Activated CD4-positive, alpha-beta T cell treated with anti-CD3 and anti-CD28 coated beads for 1 hour (primary cell): ENCODE measurements at regions not wholly inside any gene's neighbourhood (a gene's known extent, or its start where the extent isn't known, plus 50 kb on each side); places are given as distances from the start of the nearest gene placed in this dataset.

Experiments
- DNase-seq: peaks from one replicate; pipeline ENCODE4 v3.0.0-alpha.2; 2020

DNA sequence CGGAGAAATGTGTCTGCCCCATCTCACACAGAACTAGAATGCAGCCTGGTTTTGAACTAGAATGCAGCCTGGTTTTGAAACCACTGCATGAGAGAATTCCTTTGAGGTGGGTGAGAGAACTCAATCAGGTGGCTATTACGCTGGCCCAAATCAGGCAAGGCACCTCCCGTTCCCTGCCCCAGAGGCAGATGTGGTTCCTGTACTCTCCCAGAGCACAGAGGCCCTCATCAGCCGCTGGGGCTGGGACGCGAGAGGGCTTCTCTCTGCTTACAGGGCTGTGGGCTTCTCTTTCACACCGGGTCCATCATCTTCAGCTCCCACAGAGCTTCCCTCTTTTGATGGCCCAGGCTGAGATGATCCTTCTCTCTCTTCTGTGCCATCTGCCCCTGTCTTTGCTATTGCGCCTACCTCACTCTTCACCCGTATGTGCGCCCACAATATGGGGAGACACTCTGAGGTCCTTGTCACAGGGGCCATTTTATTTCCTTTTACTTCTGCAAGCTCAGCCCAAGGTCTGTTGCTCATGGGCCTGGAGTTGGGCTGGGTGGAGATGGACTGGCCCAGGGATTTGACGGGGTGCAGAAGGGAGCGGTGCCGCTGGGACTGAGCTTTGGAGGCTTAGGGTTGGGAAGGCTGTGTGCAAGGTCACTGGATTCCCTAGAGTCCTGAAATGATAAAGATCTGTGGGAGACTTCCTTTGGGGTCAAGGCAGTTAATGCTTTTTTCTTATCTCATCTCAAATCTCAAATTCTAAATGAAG lies 84.4 kb upstream of the HS6ST1 start:
- no peak for DNase-seq

DNA sequence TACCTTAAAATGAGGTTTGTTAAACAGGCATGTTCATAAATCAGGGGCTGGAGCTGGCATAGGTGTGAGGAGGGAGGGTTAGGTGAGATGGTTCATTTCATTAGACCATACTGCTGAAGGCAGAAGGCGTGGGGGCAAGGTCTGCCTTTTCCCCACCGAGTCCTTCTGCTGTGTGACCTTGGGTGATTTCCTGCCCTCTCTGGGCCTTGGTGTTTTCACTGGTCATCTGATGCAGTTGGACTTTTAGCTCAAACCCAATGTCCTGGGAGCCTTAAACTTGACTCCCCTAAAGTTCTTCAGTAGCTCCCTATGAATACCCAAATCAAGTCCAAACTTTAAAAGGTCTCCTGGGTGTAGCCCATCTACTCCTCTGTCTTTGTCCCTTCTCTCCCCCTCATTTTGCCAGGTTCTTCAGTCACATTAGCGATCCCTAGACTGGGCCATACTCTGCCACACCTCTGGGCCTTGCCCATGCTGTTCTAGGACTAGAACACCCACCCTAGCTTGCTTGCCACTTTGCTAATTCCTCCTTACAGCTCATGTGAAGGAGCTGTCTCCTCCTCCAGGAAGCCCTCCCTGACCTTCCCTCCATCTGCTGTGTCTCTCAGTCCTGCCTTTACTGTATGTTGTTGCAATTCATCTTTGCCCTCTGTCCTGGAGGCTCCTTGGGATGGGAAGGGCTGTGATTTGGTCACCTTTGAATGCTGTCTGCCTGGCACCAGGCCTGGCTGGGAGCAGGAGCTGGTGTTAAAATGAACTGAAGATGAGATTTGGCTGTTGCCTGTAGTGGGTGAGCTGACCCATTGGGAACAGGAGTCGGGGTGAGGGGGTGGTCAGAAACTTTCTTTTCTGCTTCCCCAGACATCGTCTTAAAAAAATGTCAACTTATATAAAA lies 85.4 kb upstream of the HS6ST1 start:
- no peak for DNase-seq

DNA sequence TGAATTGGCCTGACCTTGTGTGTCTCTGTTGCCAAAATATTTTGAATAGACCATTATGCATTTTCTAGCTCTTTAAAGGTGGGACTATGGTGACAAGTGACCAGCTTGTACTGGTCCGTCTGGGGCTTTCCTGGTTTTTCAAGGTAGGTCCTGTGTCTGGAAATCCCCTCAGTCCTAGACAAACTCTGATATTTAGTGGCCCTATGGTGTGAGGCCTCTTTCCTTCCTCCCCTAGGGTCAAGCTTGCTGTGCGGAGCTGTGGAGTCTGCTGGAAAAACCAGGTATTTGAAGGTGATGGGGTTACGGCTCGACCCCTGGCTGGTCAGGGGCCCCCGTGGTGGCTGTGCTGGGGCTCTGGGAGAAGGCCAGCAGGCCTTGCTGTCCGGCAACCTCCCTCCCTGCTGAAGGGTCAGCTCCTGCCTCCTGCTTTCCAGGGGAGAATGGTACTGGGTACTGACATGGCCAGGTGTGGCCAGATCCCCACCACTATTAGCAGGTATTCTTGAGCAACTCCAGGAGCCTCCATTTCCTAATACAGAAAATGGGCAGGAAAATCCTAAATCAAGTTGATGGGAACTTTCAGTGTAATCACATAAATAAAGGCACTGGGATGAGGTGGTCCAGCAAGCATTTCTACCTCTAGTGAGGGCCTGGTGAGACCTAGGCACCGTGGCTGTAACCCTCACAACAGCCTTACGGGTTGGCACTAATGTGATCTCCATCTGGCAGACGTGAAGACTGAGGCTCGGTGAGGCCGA lies 86.2 kb upstream of the HS6ST1 start:
- no peak for DNase-seq

DNA sequence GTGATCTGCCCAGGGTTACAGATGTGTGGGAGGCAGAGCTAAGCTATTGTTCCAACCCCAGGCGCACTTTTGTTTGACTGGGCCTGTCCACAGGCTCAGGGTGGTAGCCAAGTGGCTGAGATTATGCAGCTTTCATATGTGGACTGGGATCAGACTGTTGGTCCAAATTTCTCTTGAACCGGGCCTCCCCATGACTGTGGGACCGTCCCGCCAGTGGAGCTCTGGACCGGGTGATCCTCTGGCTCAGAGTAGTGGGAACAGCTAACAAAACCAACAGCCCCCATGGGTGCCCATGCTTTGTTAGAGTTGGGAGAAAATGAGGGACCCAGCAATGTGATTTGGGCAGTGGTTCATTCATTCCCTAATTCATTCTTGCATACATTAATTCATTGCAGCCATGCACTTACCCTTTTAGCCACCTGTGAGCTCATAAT lies 86.8 kb upstream of the HS6ST1 start:
- DNase-seq, result no peak

DNA sequence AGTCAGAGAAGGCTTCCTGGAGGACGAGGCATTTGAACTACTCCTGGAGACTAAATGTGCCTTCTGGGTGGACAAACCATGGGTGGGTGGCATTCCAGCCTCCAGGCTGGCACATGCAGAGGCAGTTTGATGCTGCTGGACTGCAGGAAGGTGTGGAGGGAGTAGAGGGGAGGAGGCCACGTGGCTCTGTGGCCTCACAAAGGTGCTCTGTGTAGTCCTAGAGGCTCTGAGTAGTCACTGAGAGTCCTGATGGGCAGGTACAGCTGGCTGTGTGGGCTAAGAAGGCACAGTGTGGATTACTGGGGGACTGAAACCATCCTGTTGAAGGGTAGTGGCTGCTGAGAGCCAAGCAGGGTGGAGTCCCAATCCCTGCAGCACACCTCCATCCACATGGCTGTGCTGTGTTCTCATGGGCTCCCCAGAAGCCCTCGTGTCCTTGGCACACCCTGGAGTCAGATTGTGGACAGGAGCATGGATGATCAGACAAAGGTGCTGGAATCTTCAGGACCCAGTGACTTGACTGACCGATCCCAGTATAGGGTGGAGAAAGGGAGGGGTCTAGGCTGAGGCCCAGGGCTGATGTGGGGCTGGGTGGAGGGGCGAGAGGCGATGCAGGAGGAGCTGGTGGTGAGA lies 87.4 kb upstream of the HS6ST1 start:
- peak; percentile 4 for DNase-seq

DNA sequence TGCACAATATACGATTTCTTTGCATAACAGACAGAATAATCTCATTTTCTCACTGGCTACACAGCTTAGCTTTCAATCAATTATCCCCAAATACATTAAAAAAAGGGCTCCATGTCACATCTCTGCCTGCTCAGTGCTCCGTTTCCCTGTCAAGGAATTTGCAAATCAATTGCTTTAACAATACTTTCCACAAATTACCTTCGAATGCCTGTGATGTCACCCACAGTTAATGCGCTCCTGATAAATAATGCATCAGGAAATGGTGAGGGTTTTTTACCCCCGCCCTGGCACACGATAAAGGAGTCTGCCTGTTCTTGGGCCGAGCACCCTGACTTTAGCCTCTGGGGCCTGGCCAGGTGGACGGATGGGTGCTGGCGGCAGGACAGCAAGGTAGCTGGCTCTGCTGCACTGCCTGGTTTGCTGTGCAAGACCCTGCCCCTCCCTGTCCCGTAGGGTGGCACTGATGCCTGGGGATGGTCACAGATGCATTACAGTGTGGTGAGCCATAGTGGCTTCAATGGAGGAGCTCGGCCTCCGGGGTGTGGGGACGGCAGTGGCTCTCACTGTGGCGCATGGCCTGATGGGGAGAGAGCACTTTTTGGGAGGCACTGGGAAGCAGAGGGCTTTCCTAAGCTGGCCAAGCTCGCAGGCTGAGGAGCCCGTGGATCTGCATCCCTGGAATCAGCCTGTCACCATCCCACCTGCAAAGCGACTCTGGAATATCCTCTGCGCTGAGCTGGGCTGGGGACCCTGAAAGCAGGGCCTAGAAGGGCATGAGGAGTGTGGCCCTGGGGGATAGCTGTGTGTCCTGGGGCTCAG lies 88.3 kb upstream of the HS6ST1 start:
- peak; percentile 4 for DNase-seq

DNA sequence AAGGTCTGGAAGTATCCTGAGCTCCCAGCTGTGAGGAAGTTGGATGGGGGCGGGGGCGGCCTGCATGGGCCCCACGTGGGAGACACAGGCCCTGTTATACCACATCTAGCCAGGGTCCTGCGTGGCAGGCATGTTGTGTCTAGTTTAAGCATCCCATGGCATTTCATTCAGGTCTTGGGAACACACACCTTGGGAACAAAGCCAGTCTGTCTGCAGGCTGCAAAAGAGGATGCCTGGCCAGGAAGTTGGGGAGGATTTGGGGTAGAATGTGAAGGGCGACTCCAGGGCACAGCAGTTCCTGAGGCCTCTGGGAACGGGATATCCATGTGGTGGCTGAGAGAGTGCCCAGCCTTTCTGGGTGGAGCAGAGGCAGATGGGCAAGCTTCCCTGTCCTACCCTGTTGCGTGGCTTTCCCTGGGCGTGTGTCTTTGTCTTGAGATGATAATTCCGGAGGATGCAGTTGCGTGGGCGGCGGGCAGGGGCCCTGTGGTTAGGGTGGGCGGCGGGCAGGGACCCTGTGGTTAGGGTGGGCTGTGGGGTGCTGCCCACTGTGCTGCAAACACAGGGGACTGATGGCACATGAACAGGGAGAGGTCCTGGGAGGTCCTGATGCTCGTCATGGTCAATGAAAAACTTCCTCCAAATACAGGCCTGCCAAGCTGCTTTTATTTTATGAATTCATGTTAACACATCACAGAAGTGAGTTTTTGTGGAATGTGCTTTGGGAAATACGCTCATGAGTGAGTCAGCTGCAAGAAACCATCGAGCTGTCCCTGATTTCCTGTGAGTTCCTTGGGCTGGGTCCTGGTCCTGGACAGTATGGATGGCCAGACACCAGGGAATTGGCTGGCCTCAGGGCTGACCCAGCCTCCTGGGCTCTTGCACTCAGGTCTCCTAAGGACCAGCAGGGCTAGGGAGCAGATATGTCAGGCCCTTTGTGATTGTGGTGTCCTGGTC lies 90.0 kb upstream of the HS6ST1 start:
- DNase-seq, result peak; percentile 3

DNA sequence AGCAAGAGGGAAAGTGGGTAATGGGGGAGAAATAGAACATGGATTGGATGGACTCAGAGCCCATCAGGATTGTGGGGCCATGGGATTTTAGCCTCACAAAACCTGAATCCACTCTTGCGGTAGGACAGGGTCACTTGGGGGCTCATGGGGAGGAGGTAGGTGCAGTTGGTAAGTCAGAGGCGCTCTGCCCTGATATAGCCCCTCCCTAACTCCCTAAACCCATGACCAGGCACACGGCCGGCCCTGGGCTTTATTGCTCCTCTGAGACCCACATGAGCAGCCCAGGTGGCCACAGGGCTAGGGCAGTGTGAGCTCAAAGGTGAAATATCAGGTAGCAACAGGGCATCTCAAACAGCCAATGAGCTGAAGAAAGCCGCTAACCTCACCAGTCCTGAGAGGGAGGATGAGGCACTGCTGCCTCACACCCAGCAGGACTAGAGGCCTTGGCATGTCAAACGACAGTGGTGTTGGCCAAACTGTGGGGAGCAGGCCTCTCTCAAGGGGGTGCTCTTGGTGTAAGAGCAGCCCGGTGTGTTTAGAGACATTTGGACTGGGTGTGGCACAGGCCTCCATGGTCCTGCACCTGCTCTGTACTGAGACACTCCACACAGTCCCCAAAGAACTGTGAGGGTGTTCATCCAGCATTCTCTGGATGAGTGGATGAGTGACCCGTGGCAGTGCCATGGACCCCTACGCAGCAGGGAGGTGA lies 90.8 kb upstream of the HS6ST1 start:
- peak; percentile 1 for DNase-seq

DNA sequence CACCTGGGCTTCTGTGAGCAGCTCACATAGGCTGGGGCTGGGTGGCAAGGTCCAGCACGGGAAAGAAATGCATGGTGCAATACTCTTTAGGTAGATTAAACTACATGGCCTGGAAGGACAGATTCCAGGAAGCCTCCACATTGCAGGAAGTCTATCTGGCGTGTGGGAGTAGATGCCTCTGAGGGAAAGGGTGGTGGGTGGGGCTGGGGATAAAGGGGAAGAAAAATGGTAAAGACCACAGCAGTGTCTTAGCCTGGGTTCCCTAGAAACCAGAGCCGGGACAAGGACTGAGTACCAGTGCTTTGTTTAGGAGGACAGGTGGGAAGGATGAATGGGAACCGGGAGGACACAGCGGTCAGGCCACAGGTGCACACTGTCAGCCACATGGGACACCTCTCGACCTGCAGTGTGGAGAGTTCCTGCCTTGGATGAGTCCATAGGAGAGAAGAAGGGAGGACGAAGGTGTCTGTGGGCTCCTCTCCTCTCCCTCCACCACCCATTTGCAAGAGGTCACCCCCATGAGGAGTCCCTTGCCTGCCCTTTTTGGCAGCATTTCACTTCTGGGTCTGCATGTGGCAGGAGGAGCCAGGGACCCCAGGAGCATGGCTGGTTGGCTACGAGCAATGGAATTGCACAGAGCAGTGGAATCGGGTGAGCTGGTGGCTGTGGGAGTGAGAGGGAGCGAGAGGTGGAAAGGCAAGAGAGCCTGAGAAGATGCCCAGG lies 91.5 kb upstream of the HS6ST1 start:
- DNase-seq, result no peak

DNA sequence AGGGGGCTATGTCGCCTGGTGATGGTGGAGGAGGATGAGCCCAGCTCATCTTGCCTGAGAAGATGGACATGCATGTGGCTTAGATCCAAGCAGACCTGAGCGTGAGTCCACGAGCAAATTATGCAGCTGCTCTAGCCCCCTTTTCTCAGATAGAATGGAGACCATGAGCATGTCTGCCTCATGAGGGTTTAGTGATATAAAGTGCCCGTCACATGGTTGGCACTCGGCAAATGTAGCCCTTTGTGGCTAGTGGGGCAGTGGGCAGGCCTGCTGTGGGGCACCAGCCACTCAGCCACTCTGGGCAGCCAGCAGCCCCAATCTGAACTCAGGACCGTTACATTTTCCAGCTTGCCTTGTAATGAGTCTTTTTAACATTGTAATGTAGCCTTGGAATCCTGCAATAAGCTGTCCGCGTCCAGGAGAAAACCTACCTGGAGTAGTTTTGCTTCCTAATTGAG lies 92.1 kb upstream of the HS6ST1 start:
- no peak for DNase-seq

DNA sequence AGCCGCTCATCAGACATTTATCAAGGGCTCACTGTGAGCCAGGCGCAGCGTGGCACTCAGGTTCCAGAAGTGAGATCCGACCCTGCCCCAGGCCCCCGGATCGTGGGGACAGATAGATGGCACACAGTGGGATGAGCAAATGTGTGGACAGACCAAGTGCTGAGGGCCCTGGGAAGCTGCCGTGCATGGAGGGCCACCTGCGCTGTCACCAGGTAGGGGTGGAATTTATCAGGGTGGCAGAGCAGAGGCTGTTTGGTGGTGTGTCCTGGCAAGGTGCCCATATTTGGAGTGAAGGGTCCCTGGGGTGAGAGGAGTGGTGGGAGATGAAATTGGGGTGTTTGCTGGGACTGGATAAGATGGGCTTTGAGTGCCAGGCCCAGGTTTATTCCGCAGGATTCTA lies 92.8 kb upstream of the HS6ST1 start:
- peak; percentile 7 for DNase-seq

DNA sequence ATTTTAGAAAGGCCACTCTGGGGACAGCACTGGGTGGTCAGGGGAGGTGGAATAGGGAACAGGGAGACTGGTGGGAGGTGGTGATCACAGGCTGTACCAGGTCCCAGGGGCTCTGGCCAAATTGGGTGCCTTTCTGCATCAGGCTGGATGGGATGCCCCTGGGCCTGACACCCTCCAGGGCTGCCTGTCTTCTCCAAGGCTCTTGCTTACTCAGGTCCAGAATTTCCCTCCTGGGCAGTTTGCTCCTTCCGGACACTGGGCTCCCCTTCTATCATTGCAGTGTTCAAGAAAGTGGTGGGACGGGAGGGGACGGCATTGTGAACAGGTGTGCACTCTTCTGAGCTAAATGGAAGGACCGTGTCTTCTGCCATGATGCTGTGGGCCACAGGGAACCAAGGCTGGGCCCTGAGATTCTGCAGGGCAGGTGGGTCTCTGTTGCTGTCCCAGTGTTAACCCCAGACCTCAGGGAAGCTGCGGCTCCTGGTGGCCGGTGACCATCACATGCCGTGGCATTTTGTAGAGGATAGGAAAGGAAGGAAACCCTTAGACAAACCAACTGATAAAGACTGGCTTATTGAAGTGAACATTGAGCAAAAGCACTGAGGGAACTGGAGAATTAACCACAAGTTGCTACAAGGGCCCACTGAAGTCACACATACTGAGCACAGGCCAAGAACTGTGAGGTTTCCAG lies 93.7 kb upstream of the HS6ST1 start:
- no peak for DNase-seq

DNA sequence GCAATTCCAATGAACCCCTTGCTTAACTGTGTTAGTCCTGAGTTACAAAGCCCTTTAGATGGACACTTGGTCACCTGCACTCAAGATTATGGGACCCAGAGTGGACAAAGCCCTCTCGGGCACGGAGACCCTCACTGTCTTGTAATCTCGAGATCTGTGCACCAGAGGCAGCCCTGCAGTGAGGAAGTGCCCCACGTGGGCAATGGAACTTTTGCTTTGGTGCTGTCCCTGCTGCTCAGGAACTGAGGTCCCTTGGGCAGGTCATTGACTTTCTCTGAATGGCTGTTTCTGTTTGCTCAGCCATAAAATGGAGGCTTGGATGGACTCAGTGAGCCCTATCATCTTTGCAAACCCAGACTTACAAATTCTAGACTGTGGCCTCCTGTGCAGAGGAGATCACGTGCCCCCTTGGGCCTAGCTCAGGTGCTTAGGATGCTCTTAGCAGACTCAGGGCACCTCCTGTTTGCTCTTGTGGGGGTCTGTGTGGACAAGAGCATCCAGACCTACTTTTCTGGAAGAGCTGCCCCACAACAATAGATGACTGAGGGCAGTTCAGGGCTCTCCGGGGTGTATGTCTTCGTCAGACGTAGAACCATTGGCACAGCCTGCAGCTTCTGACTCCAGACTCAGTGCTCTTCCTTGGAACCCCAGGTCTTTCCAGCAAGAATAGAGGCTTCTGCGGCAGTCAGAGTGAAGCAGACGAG lies 94.5 kb upstream of the HS6ST1 start:
- DNase-seq, result no peak

DNA sequence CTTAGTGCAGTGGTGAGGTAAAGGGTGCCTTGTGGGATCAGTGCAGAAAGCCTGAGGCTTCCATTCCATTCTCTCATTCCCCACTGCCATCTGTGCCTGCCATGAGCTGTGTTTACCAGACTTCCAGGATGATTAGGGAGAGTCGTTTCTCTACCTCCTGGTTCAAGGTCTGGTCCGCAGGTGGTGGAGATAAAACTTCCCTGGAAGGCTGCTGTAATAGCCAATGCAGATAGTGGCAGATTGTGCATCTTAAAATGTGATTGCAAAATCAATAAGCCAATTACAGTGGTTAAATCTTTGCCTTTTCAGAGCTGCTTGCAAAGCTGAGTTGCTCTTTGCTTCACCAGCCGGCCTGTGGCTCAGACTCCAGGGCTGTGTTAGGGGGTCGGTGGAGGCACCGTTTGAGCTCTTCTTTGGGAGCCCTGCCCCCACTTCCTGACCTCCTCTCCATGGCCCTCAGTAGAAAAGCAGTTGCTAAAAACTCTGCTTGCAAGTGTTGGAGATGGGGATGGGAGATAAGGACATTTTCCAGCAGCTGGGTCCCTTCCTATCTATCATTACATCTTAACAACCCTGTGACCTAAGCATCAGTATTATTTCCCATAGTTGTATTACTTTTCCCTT lies 95.2 kb upstream of the HS6ST1 start:
- no peak for DNase-seq

DNA sequence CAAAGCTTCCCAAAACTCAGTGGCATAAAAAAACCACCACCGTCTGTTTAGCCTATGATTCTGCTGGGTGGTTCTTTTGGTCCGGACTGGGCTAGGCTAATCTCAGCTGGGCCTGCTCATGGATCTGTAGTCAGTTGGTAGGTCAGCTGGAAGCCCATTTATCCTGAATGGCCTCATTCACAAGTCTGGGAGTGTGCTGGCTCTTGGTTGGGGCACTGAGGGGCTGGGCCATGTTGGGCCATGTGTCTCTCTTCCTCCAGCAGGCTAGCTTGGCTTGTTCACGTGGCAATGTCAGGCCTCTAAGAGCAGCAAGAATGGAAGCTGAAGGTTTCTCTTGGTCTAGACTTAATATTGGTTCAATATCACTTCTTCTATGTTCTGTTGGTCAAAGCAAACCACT lies 95.7 kb upstream of the HS6ST1 start:
- no peak for DNase-seq

DNA sequence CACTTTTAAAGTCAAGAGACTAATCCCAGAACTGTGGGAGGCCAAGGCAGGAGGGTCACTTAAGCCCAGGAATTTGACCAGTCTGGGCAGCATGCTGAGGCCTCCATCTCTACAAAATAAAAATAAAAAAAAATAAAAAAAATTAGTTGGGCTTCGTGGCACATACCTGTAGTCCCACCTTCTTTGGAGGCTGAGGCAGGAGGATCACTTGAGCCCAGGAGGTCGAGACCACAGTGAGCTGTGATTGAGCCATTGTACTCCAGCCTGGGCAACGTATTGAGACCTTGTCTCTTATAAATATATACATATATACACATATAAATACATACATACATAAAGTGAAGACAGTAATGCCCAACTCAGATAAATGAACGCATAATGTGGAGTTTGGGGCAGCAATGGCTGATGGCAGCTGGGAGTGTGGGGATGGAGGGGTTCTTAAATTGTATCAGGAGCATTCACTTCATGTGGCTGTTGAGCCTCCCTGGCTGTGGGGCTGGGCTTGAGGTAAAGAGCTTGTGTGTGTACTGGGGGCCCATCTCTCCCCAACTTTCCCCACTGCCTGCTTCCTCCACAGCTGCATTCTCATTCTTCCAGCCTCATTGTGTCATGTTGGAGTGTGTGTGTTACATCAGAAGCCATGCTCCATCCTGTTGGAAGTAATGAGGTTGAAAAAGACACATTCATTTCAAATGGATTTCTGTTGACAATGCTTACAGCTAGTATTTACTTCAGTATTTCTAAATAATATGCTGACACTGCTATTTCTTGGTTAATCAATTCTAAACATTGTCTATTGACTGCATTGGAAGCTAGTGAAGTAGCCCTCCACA lies 96.5 kb upstream of the HS6ST1 start:
- DNase-seq, result no peak

DNA sequence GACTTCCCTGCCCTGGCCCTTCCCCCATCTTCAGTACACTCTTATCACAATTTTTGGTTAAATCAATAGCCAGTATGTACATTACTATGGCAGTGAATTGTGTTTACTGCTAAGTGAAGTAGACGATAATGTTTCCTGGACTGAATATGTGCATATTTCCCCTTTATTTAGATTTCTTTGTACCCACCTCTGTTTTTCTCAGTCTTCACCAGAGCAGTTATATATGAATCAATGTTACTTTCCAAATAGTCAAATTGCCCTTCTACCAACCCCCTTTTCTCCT lies 97.1 kb upstream of the HS6ST1 start:
- DNase-seq, result no peak
